ENCODE measurements at regions not wholly inside any gene's neighbourhood (a gene's known extent, or its start where the extent isn't known, plus 50 kb on each side); places are given as distances from the start of the nearest gene placed in this dataset.
"Not testable (repeated sequence)": the region's sequence is repeated elsewhere in the genome, so short reads cannot be mapped to it uniquely, and the experiment has no call there.

GRCh38 chr13:37986811-37987210 is 117.2 kb upstream of the TRPC4 start:
- no peak for DNase-seq

- DNase-seq: no peak
Measured at GRCh38 chr13:37985281-37985680, 115.7 kb upstream of the TRPC4 start.

GRCh38 chr13:37984357-37984756 is 114.8 kb upstream of the TRPC4 start:
- no peak for DNase-seq

GRCh38 chr13:37981932-37982331 is 112.4 kb upstream of the TRPC4 start:
- DNase-seq: no peak

GRCh38 chr13:37978680-37979079 is 109.1 kb upstream of the TRPC4 start:
- no peak for DNase-seq

GRCh38 chr13:37968555-37968954 is 99.0 kb upstream of the TRPC4 start:
- no peak for DNase-seq

GRCh38 chr13:37966266-37966665 is 96.7 kb upstream of the TRPC4 start:
- no peak for DNase-seq

- peak in 1 of 2 experiments; percentile 11 for DNase-seq
Measured at GRCh38 chr13:37960427-37960826, 90.9 kb upstream of the TRPC4 start.

- DNase-seq: no peak
Measured at GRCh38 chr13:37959284-37959683, 89.7 kb upstream of the TRPC4 start.

- no peak for DNase-seq
Measured at GRCh38 chr13:37956536-37956935, 87.0 kb upstream of the TRPC4 start.

GRCh38 chr13:37954597-37954996 is 85.0 kb upstream of the TRPC4 start:
- not testable (repeated sequence) for DNase-seq

GRCh38 chr13:37954191-37954590 is 84.6 kb upstream of the TRPC4 start:
- no peak for DNase-seq

GRCh38 chr13:37953696-37954095 is 84.1 kb upstream of the TRPC4 start:
- no peak for DNase-seq

- no peak for DNase-seq
Measured at GRCh38 chr13:37950016-37950415, 80.4 kb upstream of the TRPC4 start.

- DNase-seq: no peak
Measured at GRCh38 chr13:37947419-37948140, 78.0 kb upstream of the TRPC4 start.

- DNase-seq: no peak
Measured at GRCh38 chr13:37945651-37946575, 76.3 kb upstream of the TRPC4 start.

- DNase-seq: no peak
Measured at GRCh38 chr13:37944869-37945442, 75.4 kb upstream of the TRPC4 start.

GRCh38 chr13:37944081-37944868 is 74.7 kb upstream of the TRPC4 start:
- DNase-seq: no peak

GRCh38 chr13:37942929-37943328 is 73.4 kb upstream of the TRPC4 start:
- no peak for DNase-seq

GRCh38 chr13:37934339-37935191 is 65.0 kb upstream of the TRPC4 start:
- no peak for DNase-seq

GRCh38 chr13:37929308-37929707 is 59.7 kb upstream of the TRPC4 start:
- DNase-seq: no peak

- no peak for DNase-seq
Measured at GRCh38 chr13:37927561-37927960, 58.0 kb upstream of the TRPC4 start.
